HG03442 (cell line): ENCODE measurements at regions not wholly inside any gene's neighbourhood (a gene's known extent, or its start where the extent isn't known, plus 50 kb on each side); places are given as distances from the start of the nearest gene placed in this dataset.

Experiments used
- ATAC-seq: cut with Tn5 transposase; IDR thresholded peaks from one replicate; pipeline ENCODE4 v1.9.1; 2021; ENCODE audit warnings: mild to moderate bottlenecking, moderate library complexity; ENCODE audit not compliant: unreplicated experiment

DNA sequence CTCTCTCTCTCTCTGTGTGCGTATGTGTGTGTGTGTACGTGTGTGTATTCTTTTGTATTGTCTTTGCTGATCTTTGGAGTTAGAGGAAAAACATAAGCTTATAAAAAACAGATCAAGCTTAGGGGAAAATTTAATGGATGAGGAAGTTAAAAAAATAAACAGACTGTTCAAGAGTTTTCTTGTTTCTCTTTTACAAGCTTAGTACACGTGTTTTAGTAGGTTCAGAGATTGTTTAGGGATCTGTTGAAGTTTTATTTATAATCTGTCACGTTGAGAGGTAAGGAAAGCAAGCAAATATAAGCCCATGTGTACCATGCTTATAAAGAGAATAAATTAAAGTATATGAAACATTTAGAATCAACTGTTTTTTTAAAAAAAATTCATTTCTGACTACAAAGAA, 1470.3 kb upstream of the NUDT12 start:
- ATAC-seq: no peak

DNA sequence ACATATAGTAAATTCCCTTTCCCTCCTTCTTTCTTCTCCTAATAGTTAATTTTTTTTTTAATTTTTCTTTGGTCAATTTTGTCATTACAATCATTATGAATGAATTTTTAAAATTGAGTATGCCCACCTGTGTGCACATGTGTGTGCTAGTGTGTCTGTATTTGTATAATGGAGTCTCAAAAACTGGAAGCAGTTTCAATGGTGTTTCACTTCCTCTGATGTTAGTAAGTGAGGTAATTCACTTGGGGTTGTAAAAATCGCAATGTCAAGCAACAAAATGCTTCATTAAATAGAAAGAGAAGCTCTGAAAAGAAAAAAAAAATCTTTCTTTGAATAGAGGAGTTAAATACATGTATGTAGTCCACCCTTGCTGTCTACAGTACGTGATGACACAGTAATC, 1467.6 kb upstream of the NUDT12 start:
- ATAC-seq: no peak

DNA sequence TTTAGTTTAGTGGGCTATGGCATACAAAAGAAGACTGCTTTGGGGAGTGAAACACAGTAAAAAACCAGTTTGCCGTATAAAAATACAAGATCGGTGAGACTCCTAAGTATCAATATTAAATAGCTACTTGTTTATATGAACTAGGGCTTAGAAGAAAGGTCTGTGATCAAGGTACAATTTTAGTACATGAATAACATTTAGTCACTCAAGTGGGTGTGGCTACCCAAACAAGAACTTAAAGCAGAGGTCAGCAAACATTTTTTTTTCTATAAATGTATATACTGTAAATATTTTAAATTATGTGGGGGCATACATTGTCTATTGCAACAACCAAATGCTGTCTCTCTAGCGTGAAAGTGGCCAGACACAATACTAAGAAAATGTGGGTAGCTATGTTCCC, 1452.5 kb upstream of the NUDT12 start:
- ATAC-seq: no peak

DNA sequence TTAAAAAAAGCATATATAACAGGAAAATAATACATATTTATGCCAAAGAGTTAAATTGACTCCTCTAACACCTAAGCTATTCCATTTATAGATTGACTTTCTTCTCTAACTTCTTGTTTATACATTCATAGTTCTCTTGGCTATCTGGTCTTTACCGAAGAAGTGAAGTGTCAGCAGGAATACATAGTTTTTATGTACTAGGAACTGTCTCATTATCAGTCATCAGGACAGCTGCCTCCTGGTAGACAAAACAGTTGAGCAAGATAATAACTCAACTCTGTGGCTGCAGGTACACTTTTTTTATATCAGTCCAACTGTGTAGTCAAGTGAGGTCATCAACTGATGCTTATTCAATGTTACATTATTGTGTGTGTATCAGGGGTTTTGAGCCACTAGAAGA, 1436.0 kb upstream of the NUDT12 start:
- no peak for ATAC-seq

DNA sequence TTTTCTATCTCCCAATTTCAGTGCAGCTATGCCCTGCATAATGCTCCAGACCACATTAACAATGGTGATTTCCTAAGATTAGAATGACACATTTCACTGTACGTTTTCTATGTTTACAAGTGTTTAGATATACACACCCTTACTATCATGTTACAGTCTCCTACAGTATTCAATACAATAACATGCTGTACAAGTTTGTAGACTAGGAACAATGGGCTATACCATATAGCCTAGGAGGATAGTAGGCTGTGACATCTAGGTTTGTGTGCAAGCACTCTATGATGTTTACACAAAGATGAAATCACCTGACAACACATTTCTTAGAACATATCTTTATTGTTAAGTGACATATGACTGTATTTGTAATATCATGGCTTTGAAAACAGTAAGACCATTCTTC, 1435.6 kb upstream of the NUDT12 start:
- no peak for ATAC-seq

DNA sequence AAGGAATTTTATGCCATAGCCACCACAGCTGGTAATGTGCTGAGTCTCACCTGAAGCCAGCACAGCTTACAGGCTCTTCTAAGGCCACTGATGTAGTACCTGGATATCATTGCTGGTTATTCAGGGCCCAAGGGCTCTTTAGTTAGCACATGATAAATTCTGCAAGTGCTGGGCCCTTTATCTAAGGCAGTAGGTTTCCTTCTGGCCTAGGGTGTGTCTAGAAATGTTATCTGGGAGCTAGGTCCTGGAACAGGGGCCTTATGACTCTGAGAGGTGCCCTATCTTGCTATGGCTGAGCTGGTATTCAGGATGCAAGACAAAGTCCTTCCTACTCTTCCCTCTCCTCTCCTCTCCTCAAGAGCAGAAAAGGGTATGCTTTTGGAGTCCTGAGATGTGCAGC, 1424.5 kb upstream of the NUDT12 start:
- ATAC-seq: no peak

DNA sequence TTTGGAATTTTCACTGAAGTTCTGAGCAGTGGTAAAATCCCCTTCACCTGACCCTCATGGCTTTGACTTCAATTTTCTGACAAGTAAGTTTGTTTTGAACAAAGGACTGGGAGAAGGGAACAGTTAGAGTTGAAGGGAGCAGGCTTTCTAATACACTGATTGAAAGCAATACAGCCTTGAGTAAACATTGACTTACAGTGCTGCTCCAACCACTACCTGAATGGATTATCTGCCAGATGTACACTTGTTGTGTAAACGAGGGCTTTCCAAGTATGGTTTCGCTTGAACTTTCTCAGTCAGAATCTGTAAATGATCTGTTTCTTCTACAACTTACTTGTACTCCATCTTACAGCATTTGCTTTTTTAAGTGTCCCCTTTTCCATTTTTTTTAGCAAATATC, 1414.9 kb upstream of the NUDT12 start:
- no peak for ATAC-seq

DNA sequence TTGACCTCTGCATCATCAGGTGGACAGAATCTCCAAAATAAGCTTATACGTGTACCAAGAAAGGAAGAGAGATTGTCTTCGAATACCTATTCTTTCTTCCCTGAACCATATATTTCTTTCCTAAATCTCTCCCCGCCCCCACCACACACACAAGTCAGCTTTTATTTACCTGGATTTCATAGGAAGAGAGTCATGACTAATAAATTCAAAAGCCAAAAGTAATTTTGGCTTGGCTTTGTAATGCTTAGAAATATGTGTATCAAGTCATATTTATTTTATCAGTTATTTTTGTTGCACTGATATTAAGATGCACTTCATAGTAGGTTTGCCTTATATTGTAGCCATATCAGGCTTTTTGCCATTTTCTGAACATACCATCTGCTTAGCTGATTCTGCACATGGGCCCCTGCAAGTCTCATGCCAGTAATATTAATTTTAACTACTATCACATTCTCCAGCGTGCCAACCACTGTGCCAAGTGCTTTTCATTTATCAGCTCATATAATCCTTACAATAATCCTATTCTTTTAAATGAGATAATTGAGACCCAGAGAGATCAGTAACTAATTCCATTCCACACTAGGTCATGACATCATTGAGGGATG, 1405.3 kb upstream of the NUDT12 start:
- ATAC-seq: no peak

DNA sequence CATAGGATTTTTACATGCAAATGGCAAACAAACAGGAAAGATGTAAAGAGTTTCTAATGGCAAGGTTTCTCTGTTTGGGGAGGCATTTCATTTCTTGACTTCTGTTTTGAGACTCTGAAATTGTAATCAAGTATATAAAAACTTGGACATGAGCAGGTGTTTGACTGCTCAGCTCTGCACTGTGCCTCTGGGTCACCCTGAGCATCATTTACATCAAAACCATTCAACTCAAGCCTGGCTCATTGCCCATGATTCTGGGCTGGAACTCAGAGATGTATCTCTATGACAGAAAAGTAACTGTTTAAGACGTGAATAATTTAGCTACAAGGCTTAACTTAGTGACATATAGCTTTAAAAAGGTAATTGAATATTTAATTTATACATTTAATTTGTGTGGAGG, 1402.4 kb upstream of the NUDT12 start:
- ATAC-seq: no peak

DNA sequence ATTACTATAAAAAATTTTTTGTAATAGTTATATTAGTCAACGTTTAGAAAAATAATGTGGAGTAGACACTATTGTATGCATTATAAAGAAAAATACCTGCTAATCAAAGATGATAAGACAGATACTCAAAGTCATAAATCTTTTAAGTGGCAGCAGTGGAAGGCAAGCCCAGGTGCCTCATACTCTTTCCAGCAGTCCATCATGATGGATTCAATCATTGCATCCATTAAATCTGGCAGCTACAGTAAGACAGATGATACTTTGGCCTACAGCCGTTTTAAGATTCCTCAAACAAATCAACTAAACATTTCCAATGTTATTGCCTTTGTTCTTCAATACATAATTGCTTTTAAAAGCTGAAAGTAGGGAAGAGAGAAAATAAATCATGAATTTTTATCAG, 1392.9 kb upstream of the NUDT12 start:
- no peak for ATAC-seq

DNA sequence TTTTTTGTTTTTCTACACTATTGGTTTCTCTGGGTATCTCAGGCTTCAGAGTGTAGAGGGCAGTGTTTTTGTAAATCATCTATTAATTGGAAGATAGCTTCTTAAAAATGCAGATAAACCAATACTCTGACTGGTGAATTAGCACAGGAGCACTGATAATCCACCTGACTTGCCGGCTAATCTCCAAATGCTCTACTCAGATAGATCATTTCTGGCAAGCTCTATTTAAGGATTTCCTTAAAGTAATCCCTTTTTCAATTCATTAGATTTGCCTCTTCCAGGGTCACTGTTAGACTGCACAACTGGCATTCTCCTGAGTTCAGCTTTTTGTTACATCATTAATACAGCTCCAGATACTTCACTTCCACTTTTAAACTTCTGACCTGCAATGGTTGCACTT, 1390.3 kb upstream of the NUDT12 start:
- no peak for ATAC-seq

DNA sequence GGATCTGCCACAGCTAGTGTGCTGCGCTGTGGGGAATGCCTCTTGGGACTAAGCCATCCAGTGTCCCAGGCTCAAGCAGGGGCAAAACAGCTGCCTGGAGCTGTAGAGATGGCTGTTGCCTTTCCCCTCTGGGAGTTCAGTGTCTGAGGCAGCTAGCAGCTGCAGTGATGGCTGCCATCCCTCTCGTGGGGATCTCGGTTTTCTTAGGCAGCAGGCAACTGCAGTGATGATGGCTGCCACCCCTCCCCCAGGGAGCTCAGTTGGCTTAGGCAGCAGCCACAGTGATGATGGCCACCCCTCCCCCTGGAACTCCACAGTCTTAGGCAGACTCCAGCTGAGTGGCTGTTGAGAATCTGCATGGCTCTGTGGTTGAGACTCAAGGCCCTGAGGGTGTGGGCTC, 1389.2 kb upstream of the NUDT12 start:
- no peak for ATAC-seq

DNA sequence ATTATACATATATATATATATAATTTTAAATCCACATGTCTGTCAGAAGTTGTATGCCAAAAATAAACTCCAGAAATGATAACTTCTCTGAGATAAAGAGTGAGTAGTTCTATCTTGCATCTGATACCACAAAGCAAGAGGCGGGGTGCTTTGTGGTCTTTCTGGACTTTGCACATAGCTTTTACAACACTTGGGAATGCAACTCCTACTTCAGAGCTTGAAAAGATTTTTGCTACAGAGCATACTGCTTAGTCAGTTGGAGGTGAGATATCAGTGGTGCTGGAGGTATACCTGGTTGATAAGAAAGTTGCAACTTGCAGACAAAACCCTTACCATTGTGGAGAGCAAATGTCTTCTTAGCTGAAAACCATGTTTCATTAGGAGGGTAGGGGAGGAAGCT, 1384.5 kb upstream of the NUDT12 start:
- no peak for ATAC-seq

DNA sequence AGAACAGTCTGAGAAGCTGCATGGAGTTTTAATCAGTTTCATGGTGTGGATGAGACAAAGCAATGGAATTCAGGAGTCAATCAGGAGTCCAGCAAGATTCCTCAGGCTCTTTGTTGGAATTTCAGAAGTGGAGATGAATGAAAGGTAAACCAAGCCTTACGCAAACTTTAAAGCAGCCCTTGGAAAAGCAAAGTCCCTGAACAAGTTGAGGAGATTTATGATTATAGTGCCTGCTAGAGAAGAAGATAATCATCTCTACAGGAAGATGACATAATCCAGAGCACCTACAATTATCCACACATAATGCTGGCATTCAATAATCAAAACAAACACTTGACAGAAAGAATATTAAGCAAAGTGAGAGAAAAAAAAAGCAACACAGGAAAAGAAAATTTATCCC, 1380.1 kb upstream of the NUDT12 start:
- ATAC-seq: no peak

DNA sequence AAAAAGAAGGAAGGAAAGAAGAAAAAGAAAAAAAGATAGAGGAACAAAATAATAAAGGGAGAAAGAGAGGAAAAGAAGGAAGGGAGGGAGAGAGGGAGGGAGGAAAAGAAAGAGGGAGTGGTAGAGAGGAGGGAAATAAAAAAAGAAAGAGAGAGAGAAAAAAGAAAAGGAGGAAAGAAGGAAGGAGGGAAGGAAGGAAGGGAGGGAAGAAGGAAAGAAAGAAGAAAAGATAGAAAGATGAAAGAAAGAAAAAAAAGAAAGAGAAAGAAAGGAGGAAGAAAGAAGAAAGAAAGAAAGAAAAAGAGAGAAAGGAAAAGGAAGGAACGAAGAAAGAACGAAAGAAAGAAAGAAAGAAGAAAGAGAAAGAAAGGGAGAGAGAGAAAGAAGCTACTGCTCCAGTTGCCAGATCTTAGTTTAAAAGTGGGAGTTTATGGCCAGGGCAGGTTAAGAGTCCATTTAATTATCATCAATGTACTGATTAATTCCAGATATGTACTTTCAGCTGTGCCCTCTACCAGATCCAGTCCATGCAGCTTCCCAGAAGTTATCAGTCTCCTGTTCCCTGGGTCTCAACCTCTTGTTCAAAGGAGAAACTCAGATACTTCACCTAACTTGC, 1378.5 kb upstream of the NUDT12 start:
- no peak for ATAC-seq

DNA sequence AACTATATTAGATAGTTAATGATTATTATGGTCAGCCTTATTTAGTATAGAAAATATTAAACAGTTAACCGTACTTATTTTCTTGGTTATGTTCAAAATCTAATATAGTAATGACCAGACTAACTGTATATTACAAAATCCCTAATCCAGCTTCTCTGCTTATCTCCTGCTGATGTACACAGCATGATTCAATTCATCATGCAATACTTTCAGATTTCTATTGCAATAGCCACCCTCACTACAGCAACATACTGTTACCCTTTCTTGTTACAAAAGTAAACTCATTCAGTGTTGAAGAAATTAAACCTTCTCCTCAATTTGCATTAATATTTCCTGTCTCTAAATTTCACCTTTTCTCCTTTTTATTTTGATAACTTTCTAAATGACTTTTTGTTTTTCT, 1375.0 kb upstream of the NUDT12 start:
- ATAC-seq: no peak

DNA sequence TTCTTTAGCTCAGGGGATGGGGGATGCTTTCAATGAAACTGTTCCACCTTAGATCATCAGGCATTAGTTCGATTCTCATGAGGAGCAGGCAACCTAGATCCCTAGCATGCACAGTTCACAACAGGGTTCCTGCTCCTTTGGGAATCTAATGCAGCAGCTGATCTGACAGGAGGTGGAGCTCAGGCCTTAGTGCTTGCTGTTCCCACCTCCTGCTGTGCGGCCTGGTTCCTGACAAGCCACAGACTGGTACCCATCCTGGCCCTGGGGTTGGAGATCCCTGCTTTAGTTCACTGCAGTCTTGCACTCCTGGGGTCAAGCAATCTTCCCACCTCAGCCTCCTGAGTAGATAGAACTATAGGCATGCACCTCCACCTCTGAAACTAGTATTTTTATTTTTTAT, 1369.8 kb upstream of the NUDT12 start:
- ATAC-seq: no peak

DNA sequence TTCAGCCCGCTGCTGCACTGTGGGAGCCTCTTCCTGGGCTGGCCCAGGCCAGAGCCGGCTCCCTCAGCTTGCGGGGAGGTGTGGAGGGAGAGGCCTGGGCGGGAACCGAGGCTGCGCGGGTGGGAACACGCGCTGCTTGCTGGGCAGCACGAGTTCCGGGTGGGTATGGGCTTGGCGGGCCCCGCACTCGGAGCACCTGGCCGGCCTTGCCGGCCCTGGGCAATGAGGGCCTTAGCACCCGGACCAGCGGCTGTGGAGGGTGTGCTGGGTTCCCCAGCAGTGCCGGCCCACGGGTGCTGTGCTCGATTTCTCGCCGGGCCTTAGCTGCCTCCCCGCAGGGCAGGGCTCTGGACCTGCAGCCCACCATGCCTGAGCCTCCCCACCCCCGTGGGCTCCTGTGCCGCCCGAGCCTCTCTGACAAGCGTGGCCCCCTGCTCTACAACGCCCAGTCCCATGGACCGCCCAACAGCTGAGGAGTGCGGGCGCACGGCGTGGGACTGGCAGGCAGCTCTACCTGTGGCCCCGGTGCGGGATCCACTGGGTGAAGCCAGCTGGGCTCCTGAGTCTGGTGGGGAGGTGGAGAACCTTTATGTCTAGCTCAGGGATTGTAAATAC, 1366.4 kb upstream of the NUDT12 start:
- ATAC-seq: no peak

DNA sequence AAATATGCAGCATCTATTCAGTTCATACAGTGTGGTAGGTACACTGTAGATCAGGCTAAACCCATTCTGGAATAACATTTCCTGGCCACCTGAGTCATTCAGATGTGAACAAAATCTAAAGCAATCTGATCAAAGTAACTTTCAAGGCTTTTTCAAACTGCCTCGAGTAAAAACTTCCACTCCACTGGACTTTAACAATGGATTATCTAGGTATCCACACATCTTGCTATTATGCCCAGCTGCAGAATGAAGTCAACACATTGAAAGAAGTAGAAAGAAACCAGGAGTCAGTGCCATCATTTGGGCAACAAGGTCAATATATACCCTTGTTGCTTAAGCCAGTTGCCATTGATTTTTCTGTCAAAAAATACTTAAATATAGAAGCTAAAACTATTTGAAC, 1352.6 kb upstream of the NUDT12 start:
- ATAC-seq: no peak

DNA sequence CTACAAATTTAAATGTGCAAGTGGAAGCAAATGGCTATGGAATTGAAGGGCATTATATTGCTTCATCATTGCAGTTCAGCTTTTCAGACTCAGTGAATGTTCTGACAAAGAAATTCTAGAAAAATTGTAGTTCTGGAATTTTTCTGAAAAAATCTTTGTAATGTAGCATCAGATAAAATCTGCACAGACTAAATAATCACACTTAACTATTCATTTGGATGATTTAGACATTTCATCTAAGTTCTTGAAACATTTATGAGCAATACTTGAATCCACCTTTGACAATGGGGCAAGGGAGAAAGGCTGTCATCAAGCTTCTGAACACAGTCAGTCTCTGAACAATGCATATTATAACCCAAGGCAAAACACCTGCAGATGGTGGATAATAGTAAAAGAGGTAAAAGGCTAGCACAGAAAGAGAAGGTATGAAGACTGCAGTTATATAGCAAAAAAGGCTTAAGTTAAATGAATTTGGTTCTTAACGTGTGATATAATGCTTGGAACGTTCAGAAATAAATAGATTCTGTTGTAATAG, 1352.0 kb upstream of the NUDT12 start:
- ATAC-seq: no peak

DNA sequence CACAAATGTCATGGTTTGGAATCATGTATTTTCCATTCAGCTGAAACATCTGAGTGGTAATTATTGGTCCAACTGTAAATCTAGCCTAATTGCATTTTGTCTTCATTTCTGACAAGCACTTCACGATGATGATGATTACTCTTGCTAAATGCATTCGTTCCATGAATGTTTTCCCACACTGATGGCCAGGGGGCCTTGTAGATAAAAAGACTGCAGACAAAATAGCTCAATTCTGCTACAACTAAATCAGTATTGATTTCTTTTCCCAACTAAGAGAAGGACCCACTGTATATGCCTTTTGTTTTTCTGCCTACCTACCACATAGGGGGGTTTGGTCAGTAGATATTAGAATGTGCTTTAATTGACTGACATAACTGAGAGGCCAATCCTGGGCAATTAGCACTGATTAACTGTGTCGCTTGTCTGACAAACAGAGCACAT, 1351.3 kb upstream of the NUDT12 start:
- ATAC-seq: no peak

DNA sequence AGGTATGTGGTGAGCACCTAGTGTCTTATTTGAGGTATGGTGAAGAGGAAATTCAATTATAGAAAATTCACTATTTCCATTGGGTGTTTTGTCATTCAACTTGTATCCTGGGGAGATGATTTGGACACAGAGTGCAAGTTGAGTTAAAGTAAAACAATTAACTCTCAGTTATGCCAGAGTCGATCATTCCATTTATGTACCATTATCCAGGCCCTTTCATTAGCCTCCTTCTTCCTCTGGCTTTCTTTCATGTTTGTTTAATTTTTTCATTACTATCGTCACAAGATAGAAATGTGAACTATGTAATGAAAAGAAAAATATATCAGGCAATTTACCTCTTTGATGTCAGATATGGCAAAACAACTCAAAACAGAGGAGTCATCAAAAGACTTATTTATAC, 1347.2 kb upstream of the NUDT12 start:
- ATAC-seq: no peak

DNA sequence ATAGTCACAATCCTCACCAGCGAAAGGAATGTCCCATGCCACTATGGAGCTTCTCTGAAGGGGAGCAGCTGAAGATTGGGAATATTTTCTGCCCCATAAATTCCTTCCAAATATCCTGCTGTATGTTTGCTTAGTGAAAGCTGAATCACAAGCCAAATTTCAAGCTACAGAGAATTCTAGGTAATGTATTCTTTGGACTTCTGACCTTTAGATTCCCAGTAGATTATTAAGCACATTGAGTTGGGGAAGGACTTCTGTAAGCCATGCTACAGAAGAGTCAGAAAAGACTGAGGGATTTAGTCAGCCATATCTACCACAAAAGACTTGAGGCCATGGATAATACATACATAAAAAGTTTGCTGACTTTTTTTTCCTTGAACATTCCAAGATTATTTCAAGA, 1342.0 kb upstream of the NUDT12 start:
- ATAC-seq: no peak
